ENCODE measurements at regions not wholly inside any gene's neighbourhood (a gene's known extent, or its start where the extent isn't known, plus 50 kb on each side); places are given as distances from the start of the nearest gene placed in this dataset.

DNA sequence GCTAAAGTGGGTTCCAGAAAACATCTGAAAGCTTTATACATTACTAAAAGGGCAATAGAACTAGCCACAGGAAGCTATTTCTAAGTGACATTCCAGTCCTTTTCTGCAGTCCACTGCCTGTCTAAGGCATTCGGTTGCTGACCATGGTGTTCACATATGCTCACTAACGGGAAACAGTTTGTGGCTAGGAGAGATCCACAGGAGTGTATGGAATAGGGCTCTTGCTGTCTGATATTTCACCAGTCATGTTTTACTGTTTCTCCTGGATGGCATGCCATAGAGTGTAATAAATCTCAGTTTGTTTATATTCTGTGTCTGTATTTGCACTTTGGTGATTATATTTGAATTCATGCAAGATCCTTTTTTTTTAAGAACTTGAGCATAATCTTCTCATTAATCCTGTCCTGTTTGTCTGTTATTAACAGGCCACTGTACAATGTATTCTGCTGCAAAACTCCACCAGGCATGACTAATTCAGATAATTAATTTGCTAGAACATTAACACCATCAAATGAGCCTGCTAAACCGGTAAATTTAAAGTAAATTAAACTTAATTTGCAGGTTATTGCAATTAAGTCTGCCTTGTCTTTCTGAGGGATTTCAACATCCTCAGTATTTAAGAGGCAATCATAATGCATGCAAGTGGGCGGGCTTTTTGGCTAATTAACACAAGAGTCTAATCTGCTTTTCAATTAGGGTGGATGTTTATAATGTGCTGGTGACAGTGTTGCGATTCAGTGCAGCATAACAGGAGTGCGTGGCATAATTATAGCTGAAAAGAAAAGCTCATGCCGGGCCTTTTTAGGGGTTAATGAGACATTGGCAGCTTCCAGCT lies 201.3 kb downstream of the POU4F1 start:
- no peak for TF ChIP-seq POLR2A (IDR thresholded peaks at IDR 0.05)
- TF ChIP-seq, protein P1, sequence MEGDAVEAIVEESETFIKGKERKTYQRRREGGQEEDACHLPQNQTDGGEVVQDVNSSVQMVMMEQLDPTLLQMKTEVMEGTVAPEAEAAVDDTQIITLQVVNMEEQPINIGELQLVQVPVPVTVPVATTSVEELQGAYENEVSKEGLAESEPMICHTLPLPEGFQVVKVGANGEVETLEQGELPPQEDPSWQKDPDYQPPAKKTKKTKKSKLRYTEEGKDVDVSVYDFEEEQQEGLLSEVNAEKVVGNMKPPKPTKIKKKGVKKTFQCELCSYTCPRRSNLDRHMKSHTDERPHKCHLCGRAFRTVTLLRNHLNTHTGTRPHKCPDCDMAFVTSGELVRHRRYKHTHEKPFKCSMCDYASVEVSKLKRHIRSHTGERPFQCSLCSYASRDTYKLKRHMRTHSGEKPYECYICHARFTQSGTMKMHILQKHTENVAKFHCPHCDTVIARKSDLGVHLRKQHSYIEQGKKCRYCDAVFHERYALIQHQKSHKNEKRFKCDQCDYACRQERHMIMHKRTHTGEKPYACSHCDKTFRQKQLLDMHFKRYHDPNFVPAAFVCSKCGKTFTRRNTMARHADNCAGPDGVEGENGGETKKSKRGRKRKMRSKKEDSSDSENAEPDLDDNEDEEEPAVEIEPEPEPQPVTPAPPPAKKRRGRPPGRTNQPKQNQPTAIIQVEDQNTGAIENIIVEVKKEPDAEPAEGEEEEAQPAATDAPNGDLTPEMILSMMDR (IDR thresholded peaks at IDR 0.05) = no peak

Measured in gastroesophageal sphincter (tissue), 3 donors.